ENCODE measurements at regions not wholly inside any gene's neighbourhood (a gene's known extent, or its start where the extent isn't known, plus 50 kb on each side); places are given as distances from the start of the nearest gene placed in this dataset.

GRCh38 chr14:30179381-30180130 lies 251.9 kb upstream of the PRKD1 start:
- TF ChIP-seq EZH2 (IDR thresholded peaks at IDR 0.05; ENCODE audit: low read length, unreplicated experiment) = no peak
- no peak for TF ChIP-seq CTCF (conservative IDR thresholded peaks at IDR 0.05; ENCODE audit: low read depth, low read length)
- no peak for TF ChIP-seq EZH2phosphoT487 (IDR thresholded peaks at IDR 0.05; ENCODE audit: borderline replicate concordance, low read length)
